IMR-90 (cell line): ENCODE measurements at regions not wholly inside any gene's neighbourhood (a gene's known extent, or its start where the extent isn't known, plus 50 kb on each side); places are given as distances from the start of the nearest gene placed in this dataset.
"Not testable (repeated sequence)": the region's sequence is repeated elsewhere in the genome, so short reads cannot be mapped to it uniquely, and the experiment has no call there.

ENCODE experiments used
- ATAC-seq: fragments of 200-7000 bp; cut with Tn5 transposase; 2 replicates; pipeline ENCODE4 v1.9.1; 2020; ENCODE audit warnings: low read depth, mild to moderate bottlenecking, moderate library complexity
- BruUV-seq: library from RNA; stranded (reverse); fragments of 400-500 nt; replicated peaks from 2 replicates; lab custom pipeline; 2021; lab: Mats Ljungman, UMichigan
- CTCF ChIA-PET: fragments of 300-600 bp; formaldehyde crosslinking; extraction: SDS; loops from one replicate; lab custom pipeline; 2021; ENCODE audit warnings: antibody characterized with exemption; lab: Yijun Ruan, JAX
- POLR2A ChIA-PET: fragments of 300-600 bp; sonication (Branson Sonifier 250); formaldehyde crosslinking; loops from one replicate; lab custom pipeline; 2022; ENCODE audit warnings: antibody characterized with exemption; ENCODE audit not compliant: unreplicated experiment; lab: Charles Lee
- DNase-seq: peaks from one replicate; pipeline ENCODE4 v3.0.0; 2013
- H2AFZ ChIP-seq: replicated peaks from 2 replicates; pipeline ENCODE3; 2013; ENCODE audit warnings: low read length, mild to moderate bottlenecking; ENCODE audit not compliant: poor library complexity
- H2AK5ac ChIP-seq: 2 replicates; pipeline ENCODE4 v1.6.1; 2013; ENCODE audit warnings: low read depth, low read length, inconsistent platforms
- H2AK9ac ChIP-seq: replicated peaks from 2 replicates; pipeline ENCODE3; 2013; ENCODE audit warnings: mild to moderate bottlenecking, low read depth, low read length, moderate library complexity; ENCODE audit not compliant: poor library complexity
- H2BK120ac ChIP-seq: 2 replicates; pipeline ENCODE4 v1.6.1; 2013; ENCODE audit warnings: low read depth, low read length, inconsistent platforms
- H2BK15ac ChIP-seq: 3 replicates; pipeline ENCODE4 v1.6.1; 2013; ENCODE audit warnings: low read depth, low read length, inconsistent platforms
- H2BK20ac ChIP-seq: 2 replicates; pipeline ENCODE4 v1.6.1; 2013; ENCODE audit warnings: low read depth, mild to moderate bottlenecking, inconsistent platforms, low read length, moderate library complexity
- H2BK5ac ChIP-seq: 2 replicates; pipeline ENCODE4 v1.6.1; 2013; ENCODE audit warnings: mild to moderate bottlenecking, low read depth, low read length, inconsistent platforms; ENCODE audit not compliant: poor library complexity, severe bottlenecking
- H3K14ac ChIP-seq: replicated peaks from 2 replicates; pipeline ENCODE4 v1.6.1; 2013; ENCODE audit warnings: low read depth, low read length, inconsistent platforms
- H3K18ac ChIP-seq: 2 replicates; pipeline ENCODE4 v1.6.1; 2013; ENCODE audit warnings: low read depth, low read length, control low read depth
- H3K23ac ChIP-seq: 2 replicates; pipeline ENCODE4 v1.6.1; 2013; ENCODE audit warnings: low read depth, low read length, inconsistent platforms
- H3K27ac ChIP-seq: 2 replicates; pipeline ENCODE4 v1.5.1; 2013; ENCODE audit warnings: mild to moderate bottlenecking, control low read depth, low read length; ENCODE audit not compliant: insufficient read depth
- H3K27me3 ChIP-seq: 2 replicates; pipeline ENCODE4 v1.6.1; 2013; ENCODE audit warnings: low read length; ENCODE audit not compliant: control insufficient read depth, insufficient read depth
- H3K36me3 ChIP-seq: 2 replicates; pipeline ENCODE4 v1.6.1; 2013; ENCODE audit warnings: low read length, mixed read lengths; ENCODE audit not compliant: control insufficient read depth, insufficient read depth
- H3K4ac ChIP-seq: 2 replicates; pipeline ENCODE4 v1.6.1; 2013; ENCODE audit warnings: low read depth, low read length, inconsistent platforms
- H3K4me1 ChIP-seq: 2 replicates; pipeline ENCODE4 v1.6.1; 2013; ENCODE audit warnings: low read length, mixed read lengths; ENCODE audit not compliant: control insufficient read depth, insufficient read depth
- H3K4me2 ChIP-seq: 2 replicates; pipeline ENCODE4 v1.6.1; 2013; ENCODE audit warnings: low read depth, mild to moderate bottlenecking, control low read depth, low read length, moderate library complexity
- H3K4me3 ChIP-seq: 2 replicates; pipeline ENCODE4 v1.5.1; 2013; ENCODE audit warnings: low read depth, mild to moderate bottlenecking, control low read depth, low read length, moderate library complexity; ENCODE audit not compliant: insufficient read depth
- H3K56ac ChIP-seq: 2 replicates; pipeline ENCODE4 v1.6.1; 2013; ENCODE audit warnings: low read length, inconsistent platforms; ENCODE audit not compliant: insufficient read depth; ENCODE audit errors: extremely low read depth
- H3K79me1 ChIP-seq, 2 experiments: 2 replicates each; pipeline ENCODE4 v1.6.1; 2013; ENCODE audit warnings: low read length in 2 of 2, inconsistent platforms in 1 of 2, low read depth in 1 of 2
- H3K9ac ChIP-seq: 2 replicates; pipeline ENCODE4 v1.6.1; 2013; ENCODE audit warnings: low read depth, low read length, control low read depth
- H3K9me1 ChIP-seq: 2 replicates; pipeline ENCODE4 v1.6.1; 2013; ENCODE audit warnings: low read length, inconsistent platforms; ENCODE audit not compliant: insufficient read depth
- H3K9me3 ChIP-seq: 2 replicates; pipeline ENCODE4 v1.6.1; 2013; ENCODE audit warnings: low read length; ENCODE audit not compliant: control insufficient read depth, insufficient read depth
- H4K20me1 ChIP-seq: 2 replicates; pipeline ENCODE4 v1.6.1; 2013; ENCODE audit warnings: low read length, inconsistent platforms; ENCODE audit not compliant: insufficient read depth
- H4K5ac ChIP-seq: 2 replicates; pipeline ENCODE4 v1.6.1; 2013; ENCODE audit warnings: mild to moderate bottlenecking, low read depth, low read length, control low read depth
- H4K8ac ChIP-seq, 2 experiments: 2 replicates each; pipeline ENCODE4 v1.6.1; 2013; ENCODE audit warnings: low read depth in 2 of 2, low read length in 2 of 2, control low read depth in 1 of 2, inconsistent platforms in 1 of 2
- H4K91ac ChIP-seq: 2 replicates; pipeline ENCODE4 v1.6.1; 2013; ENCODE audit warnings: low read depth, low read length, inconsistent platforms; ENCODE audit not compliant: insufficient read depth
- WGBS, 2 experiments: methylation state at CpG; one replicate each; pipeline versions ENCODE4 v1.1.5 to v1.1.7; 2013; ENCODE audit warnings: missing lambda C conversion rate in 2 of 2; ENCODE audit not compliant: insufficient read length in 1 of 2; ENCODE audit errors: extremely low coverage in 2 of 2; 5-methylcytosine and 5-hydroxymethylcytosine counted together
- dilution Hi-C: fragments of 300-500 bp; cut with HindIII; formaldehyde crosslinking; loops from one replicate; pipeline ENCODE4 v1.14.3; 2018; ENCODE audit warnings: low sequenced_read_pairs; ENCODE audit not compliant: unreplicated experiment
- in situ Hi-C: fragments of 300-500 bp; cut with MboI; formaldehyde crosslinking; loops from 3 replicates; pipeline ENCODE4 v1.14.3; 2019; ENCODE audit warnings: low sequenced_read_pairs, inconsistent platforms, mixed read lengths
- intact Hi-C: fragments of 100-400 bp; cut with micrococcal nuclease; formaldehyde crosslinking; loops from 2 replicates; pipeline ENCODE4 v1.10.0; 2022

DNA sequence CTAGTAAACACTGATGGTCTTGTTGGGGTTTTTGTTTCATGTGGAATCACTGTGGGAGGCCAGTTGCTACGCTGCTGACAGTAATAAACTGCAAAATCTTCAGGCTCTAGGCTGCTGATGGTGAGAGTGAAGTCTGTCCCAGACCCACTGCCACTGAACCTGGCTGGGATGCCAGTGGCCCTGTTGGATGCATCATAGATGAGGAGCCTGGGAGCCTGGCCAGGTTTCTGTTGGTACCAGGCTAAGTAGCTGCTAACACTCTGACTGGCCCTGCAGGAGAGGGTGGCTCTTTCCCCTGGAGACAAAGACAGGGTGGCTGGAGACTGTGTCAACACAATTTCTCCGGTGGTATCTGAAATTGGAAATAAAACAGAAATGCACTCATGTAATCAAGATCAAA lies 335.6 kb downstream of the RPIA start:
- H3K27me3 ChIP-seq, H3K4ac ChIP-seq, H3K18ac ChIP-seq, H2BK15ac ChIP-seq, intact Hi-C loops, POLR2A ChIA-PET, H3K27ac ChIP-seq, H3K14ac ChIP-seq, H2BK5ac ChIP-seq, H2AK9ac ChIP-seq, H2AK5ac ChIP-seq, in situ Hi-C loops, H3K4me1 ChIP-seq, DNase-seq, H3K36me3 ChIP-seq, H4K8ac ChIP-seq, H4K5ac ChIP-seq, H4K20me1 ChIP-seq, H3K79me1 ChIP-seq, H4K91ac ChIP-seq, dilution Hi-C loops, CTCF ChIA-PET, H3K9me1 ChIP-seq, H3K23ac ChIP-seq, H2BK120ac ChIP-seq, H3K9ac ChIP-seq, BruUV-seq, H2BK20ac ChIP-seq, ATAC-seq, H3K9me3 ChIP-seq, H3K4me2 ChIP-seq, H2AFZ ChIP-seq, H3K56ac ChIP-seq, H3K4me3 ChIP-seq: not testable (repeated sequence)
- no CpG with 5 or more reads among the region's 2 CpGs for WGBS, 2 experiments

DNA sequence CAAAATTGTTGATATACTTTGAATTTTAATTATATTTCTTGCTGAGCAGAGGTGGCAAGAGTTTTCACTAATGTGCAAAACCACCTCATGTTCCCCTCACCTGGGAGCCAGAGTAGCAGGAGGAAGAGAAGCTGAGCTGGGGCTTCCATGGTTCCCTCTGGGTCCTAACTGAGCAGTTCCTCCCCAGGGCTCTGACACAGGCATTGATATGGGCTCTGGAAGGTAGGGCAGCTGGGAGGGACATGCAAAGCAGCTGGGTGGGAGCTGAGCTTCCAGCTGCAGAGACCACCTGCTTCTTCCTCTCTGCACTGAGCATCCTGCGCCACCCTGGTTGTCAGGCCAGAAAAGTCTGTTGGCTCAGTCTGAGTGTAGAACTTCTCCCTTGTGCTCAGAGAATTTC lies 336.1 kb downstream of the RPIA start:
- H3K4me3 ChIP-seq, H4K8ac ChIP-seq, H2AK9ac ChIP-seq, H3K56ac ChIP-seq, H4K20me1 ChIP-seq, H3K9me3 ChIP-seq, H3K36me3 ChIP-seq, H3K27me3 ChIP-seq, H3K4me2 ChIP-seq, H3K9ac ChIP-seq, H4K91ac ChIP-seq, POLR2A ChIA-PET, in situ Hi-C loops, H3K27ac ChIP-seq, H3K23ac ChIP-seq, H2BK20ac ChIP-seq, CTCF ChIA-PET, intact Hi-C loops, DNase-seq, BruUV-seq, ATAC-seq, H2BK15ac ChIP-seq, H2AK5ac ChIP-seq, H3K79me1 ChIP-seq, H3K9me1 ChIP-seq, H3K4me1 ChIP-seq, dilution Hi-C loops, H3K18ac ChIP-seq, H2BK5ac ChIP-seq, H4K5ac ChIP-seq, H2BK120ac ChIP-seq, H2AFZ ChIP-seq, H3K14ac ChIP-seq, H3K4ac ChIP-seq: not testable (repeated sequence)
- WGBS, 2 experiments = no CpG with 5 or more reads among the region's 1 CpG
